ENCODE measurements at regions not wholly inside any gene's neighbourhood (a gene's known extent, or its start where the extent isn't known, plus 50 kb on each side); places are given as distances from the start of the nearest gene placed in this dataset.

DNA sequence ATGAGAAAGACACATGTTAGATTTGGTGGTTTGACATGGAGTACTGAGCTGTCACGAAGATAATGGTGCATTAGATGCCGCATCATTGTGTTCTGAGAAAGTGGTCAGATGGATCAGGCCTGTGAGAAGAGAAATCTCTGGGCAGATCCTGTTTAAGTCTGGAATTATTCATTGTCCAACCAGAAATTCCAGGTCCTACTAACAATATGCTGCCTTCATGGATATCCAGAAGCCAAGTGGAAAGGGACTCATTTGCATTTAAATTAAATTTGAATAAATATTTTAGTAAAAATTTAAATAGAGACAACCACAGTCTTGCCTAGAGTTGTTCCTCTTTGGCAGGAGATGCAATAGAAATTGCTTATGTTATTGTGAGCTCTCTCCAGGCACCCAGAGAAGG, 330.5 kb upstream of the TMEM132C start (continued):
- TF ChIP-seq, protein P1, sequence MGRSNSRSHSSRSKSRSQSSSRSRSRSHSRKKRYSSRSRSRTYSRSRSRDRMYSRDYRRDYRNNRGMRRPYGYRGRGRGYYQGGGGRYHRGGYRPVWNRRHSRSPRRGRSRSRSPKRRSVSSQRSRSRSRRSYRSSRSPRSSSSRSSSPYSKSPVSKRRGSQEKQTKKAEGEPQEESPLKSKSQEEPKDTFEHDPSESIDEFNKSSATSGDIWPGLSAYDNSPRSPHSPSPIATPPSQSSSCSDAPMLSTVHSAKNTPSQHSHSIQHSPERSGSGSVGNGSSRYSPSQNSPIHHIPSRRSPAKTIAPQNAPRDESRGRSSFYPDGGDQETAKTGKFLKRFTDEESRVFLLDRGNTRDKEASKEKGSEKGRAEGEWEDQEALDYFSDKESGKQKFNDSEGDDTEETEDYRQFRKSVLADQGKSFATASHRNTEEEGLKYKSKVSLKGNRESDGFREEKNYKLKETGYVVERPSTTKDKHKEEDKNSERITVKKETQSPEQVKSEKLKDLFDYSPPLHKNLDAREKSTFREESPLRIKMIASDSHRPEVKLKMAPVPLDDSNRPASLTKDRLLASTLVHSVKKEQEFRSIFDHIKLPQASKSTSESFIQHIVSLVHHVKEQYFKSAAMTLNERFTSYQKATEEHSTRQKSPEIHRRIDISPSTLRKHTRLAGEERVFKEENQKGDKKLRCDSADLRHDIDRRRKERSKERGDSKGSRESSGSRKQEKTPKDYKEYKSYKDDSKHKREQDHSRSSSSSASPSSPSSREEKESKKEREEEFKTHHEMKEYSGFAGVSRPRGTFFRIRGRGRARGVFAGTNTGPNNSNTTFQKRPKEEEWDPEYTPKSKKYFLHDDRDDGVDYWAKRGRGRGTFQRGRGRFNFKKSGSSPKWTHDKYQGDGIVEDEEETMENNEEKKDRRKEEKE (IDR thresholded peaks at IDR 0.05): no peak
- TF ChIP-seq PAX5 (IDR thresholded peaks at IDR 0.05; ENCODE audit: borderline replicate concordance, low read depth, low read length) (no peak), IRF3 (IDR thresholded peaks at IDR 0.05) (no peak), CBFB (IDR thresholded peaks at IDR 0.05; ENCODE audit: low read depth) (no peak), ZBTB33 (IDR thresholded peaks at IDR 0.05) (no peak), SREBF2 (IDR thresholded peaks at IDR 0.05; ENCODE audit: low read length) (no peak), GATAD2B (conservative IDR thresholded peaks at IDR 0.05; ENCODE audit: low read depth) (no peak), ASH2L (IDR thresholded peaks at IDR 0.05; ENCODE audit: borderline replicate concordance, low read depth) (no peak), STAT3 (IDR thresholded peaks at IDR 0.05; ENCODE audit: low read depth, low read length) (no peak), SIN3A (IDR thresholded peaks at IDR 0.05; ENCODE audit: low read depth, low read length) (no peak), BHLHE40 (IDR thresholded peaks at IDR 0.05; ENCODE audit: borderline replicate concordance in 1 of 2, low read depth in 2 of 2, low read length in 1 of 2) (no peak)
- TF ChIP-seq, protein P2, sequence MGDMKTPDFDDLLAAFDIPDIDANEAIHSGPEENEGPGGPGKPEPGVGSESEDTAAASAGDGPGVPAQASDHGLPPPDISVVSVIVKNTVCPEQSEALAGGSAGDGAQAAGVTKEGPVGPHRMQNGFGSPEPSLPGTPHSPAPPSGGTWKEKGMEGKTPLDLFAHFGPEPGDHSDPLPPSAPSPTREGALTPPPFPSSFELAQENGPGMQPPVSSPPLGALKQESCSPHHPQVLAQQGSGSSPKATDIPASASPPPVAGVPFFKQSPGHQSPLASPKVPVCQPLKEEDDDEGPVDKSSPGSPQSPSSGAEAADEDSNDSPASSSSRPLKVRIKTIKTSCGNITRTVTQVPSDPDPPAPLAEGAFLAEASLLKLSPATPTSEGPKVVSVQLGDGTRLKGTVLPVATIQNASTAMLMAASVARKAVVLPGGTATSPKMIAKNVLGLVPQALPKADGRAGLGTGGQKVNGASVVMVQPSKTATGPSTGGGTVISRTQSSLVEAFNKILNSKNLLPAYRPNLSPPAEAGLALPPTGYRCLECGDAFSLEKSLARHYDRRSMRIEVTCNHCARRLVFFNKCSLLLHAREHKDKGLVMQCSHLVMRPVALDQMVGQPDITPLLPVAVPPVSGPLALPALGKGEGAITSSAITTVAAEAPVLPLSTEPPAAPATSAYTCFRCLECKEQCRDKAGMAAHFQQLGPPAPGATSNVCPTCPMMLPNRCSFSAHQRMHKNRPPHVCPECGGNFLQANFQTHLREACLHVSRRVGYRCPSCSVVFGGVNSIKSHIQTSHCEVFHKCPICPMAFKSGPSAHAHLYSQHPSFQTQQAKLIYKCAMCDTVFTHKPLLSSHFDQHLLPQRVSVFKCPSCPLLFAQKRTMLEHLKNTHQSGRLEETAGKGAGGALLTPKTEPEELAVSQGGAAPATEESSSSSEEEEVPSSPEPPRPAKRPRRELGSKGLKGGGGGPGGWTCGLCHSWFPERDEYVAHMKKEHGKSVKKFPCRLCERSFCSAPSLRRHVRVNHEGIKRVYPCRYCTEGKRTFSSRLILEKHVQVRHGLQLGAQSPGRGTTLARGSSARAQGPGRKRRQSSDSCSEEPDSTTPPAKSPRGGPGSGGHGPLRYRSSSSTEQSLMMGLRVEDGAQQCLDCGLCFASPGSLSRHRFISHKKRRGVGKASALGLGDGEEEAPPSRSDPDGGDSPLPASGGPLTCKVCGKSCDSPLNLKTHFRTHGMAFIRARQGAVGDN (IDR thresholded peaks at IDR 0.05): no peak
